Activated CD8-positive, alpha-beta memory T cell treated with anti-CD3 and anti-CD28 coated beads, Interleukin-2, amount 50 U/mL, for 24 hours (primary cell): ENCODE measurements at regions not wholly inside any gene's neighbourhood (a gene's known extent, or its start where the extent isn't known, plus 50 kb on each side); places are given as distances from the start of the nearest gene placed in this dataset.

Experiments used
- DNase-seq: peaks from one replicate; pipeline ENCODE4 v3.0.0-alpha.2; 2020; ENCODE audit errors: extremely low read depth

DNA sequence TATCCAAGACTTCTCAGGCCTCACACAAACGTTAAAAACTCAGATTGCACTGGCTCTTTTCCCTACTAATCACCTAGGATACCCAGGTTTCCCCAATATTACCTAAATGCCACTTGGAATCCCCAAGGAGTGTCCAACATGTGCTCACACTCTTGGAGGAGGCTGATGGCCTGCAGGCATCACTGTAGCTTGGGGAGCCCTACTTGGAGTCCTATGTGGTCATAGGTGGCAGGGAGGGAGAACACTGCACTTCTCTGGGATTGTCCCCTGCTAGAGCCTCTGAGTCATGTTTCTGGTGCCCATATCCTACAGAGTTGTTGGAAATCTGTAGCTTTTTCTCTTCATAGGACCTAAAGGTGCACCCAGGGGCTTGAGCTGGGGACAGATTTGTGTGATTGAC lies 433.7 kb downstream of the ARHGEF28 start:
- no peak for DNase-seq

DNA sequence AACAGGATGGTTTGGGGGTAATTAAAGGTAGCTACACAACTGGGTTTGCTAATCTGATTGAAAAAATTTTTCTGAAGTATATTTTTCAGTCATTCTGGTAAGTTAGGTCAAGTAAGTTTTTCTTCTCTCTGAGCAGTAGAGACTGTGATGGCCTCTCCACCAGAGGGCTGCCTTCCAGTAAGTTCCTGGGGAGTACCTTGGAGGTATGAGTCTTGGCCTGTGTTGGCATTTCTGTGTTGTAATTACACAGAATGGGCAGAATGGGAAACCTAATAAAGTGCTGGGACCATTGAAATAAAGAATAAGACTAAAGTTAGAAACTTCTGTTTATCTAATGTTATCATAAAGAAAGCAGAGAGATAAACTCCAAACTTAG lies 430.8 kb downstream of the ARHGEF28 start:
- no peak for DNase-seq

DNA sequence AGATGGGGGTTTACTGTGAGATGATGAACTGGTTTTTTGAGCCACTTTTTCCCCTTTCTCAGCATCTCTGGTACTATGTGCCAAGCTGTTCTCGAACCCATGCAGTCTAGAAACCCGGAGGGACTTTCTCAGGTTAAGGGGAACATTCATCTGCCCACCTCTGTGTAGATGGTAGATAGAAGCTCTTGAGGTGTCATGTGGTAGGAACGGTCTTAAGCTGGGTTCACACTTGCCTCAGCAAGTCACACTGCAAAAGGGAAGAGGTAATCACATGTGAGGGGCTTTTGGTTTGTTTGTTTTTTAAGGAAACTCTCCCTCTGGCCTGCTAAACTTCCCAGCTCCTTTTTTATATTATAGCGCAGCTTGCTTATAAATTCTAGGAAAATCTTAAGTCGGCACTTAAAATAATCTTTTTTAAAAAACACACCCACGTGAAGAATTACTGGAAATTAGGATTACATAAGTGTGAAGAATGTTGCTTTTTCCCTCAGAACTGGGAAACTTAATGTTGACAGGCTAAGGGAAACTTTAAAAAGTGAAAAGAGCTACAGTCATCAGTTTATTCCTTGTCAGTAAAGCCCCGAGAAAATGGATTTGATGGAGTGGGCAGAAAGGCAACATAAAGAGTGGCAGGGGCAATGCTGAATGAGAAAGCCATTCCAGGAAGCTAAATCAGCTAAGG lies 430.3 kb downstream of the ARHGEF28 start:
- DNase-seq = no peak

DNA sequence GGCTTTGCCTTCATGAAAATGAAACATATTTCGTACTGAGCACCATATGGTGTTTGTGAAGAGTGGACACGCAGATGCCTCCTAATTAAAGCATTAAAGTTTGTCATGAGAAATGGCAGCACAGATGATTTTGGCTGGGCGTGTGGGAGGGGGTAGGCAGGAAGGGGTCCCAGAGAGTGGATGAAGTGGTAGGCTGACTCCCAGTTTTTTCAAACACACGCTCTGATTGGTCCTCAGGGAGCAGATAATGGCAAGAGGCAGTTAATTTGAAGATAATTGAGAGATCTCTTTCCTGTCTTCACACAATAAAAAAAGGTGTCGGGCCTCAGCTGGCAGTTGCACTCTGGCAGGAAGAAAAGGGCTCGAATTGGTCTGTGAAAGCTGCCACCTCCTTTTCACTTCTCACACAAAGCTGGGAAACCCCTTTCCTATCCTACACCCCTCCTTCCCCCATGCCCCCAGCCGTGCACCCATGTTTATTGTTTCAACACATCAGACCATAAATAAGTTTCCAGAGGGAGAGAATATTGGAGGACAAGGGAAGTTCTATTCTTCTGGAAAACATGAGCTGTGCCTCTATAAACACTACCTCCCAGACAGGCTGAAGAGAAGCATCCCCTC lies 429.6 kb downstream of the ARHGEF28 start:
- DNase-seq = no peak

DNA sequence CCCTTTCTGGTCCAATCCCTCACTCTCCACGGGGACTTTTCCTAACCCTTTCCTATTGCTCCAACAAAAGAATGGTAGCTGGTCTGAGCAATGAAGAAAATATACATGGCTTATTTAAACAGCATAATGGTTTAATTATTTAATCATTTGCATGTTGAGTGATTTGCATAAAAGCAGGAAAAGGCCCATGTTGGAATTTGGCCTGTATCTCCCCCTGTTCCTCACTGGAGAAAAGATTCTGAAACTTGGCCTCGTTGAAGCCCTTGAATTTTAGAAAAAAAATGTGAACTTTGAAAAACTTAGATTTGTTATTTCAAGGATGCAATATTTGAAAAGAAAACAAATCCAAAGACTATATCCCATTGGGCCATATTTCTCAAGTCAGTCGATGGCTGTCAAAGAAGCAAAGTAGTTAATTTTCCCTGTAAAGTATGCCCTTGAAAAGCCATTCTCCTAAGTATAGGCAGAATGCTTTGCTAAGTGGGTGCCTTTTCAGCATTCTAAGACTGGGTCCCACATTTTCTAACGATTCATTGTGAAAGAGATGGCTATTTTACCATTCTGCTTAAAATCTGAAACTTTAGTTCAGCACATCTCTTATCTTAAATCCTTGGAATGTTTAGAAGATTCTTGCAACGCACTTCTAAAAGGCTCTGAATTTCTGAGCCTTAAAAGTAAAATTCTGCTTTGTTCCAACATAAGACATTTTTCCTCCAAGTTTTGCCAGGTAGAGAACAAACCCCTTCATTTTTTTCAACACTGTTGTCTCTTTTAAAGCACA lies 428.8 kb downstream of the ARHGEF28 start:
- no peak for DNase-seq

DNA sequence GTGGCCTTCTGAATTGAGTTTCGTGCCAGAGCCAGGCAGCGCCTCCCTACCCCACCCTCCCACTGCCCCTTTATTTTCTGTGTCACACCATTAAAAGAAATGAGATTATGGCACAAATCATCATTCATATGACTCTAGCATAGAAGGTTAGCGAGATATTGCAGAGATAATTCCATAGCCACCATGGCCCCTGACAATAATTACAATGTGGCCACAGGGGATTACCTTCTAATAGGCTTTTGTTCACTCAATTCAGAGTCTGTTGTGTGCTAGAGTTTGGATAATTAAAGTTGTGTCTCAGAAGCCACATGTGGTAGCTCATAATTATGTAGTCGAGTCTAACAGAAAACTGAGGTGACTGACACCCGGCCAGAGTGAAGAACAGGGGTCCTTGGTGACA lies 428.1 kb downstream of the ARHGEF28 start:
- DNase-seq = no peak

DNA sequence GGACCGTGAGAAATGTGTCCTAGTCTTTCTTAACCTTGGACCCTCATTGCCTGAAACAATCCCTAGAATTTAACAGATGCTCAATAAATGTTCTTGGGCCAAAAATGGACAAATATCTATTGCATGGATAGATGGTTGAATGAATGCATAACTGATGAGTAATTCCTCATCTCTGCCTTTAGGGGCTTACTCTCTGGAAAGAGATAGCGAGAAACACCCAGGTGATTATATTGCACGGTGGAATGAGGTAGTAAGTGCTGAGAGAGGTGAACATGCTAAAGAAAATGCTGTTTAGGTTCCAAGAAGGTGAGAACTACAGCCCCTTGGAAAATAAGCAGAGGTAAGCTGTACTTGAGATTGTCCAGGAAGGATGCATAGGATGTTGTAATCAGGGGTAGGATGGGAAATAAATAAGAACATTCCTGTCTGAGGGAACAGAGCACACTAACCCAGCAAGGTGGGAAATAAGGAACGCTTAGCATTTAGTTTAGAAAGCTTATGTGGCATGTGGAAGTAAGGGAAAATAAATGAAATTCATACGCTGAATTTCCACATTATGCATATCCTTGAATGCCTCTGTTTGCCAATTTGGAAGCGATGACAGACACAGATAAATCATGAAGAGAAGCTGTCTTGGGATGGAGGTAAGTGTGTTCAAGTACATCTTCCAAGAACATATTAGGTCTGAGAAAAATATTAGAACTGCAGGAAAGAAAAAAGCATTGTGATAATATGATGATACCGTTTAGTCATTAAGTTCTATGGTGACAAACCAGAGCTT lies 426.6 kb downstream of the ARHGEF28 start:
- DNase-seq = no peak

DNA sequence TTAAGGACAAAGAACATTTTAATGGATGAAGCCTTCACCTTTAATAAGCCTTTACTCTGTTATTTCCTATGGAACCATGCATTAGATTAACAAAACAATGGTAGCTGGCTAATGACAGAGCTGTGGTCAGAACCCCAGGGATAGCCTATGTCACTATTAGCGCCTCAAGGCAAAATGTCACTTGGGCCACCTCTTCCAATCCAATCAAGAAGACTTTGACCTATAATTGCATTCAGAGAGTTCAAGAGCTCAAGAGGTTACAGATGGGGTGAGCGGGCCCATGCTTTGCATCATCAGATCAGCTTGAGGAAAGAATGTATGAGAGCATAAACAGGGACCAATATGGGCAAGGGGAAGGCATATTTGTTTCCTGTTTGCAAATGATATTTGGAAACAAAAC lies 425.1 kb downstream of the ARHGEF28 start:
- no peak for DNase-seq

DNA sequence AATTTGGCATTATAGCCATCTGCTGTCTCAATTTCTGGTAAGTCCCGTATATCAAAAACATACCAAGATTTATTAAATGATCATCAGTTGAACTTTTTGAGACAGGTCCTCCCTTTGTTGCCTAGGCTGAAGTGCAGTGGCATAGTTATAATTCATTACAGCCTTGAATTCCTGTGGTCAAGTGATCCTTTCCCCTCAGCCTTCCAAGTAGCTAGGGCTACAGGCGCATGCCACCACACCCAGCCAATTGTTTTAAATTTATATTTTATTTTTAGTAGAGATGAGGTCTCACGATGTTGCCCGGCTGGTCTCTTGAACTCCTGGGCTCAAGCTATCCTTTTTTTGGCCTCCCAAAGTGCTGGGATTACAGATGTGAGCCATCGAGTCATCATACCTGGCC lies 418.9 kb downstream of the ARHGEF28 start:
- no peak for DNase-seq

DNA sequence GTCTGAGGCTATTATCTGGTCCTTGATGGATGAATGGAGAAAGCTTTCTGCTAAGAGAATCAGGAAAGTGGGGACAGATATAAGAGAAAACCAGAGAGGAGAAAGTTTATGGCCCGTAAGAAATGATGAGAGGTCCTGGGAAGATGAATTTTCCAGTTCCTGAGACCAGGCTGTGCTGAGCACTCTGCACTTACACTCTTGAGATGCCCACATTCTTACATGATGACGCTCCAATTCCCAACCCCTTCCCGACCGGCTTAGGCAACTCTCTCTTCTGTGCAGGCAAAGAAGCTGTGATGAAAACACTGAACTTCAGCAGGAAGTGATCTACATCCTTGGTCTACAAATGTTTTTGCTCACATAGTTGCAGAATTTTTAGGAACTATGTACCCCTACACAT lies 417.0 kb downstream of the ARHGEF28 start:
- no peak for DNase-seq

DNA sequence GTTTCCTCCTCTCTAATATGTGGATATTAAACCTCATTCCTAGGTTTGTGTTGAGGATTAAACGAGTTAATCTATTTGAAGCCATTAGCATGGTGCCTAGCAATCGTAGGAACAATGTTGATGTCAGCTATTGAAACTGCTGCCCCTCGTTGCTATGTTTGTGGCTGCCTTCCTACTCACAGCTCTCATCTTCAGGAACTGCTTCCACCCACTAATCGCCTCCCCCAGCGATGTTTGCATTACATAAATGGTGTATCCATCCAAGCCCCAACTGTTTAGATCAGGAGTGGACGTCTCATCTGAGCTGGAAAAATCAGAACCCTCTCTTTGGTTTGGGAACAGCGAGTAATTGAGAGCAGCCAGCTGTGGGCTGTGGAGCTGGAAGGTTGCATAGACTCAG lies 416.6 kb downstream of the ARHGEF28 start:
- DNase-seq = no peak

DNA sequence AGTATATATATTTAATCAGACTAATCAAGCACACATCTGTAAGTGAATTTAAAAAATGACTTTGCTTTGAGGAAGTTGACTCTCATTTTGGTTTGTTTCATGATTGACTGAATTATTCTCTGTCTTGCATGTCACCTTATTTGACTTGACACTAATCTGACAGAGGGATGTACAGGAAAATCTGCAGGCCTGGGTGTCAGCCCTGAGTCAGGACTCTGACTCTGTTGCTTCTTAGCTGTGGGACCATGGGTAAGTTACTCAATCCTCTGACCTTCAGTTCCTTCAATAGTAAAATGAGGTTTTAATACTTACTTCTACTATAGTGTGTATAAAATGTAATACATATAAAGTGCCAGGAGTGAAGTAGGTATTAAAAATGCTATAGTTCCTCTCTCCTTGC lies 415.9 kb downstream of the ARHGEF28 start:
- no peak for DNase-seq

DNA sequence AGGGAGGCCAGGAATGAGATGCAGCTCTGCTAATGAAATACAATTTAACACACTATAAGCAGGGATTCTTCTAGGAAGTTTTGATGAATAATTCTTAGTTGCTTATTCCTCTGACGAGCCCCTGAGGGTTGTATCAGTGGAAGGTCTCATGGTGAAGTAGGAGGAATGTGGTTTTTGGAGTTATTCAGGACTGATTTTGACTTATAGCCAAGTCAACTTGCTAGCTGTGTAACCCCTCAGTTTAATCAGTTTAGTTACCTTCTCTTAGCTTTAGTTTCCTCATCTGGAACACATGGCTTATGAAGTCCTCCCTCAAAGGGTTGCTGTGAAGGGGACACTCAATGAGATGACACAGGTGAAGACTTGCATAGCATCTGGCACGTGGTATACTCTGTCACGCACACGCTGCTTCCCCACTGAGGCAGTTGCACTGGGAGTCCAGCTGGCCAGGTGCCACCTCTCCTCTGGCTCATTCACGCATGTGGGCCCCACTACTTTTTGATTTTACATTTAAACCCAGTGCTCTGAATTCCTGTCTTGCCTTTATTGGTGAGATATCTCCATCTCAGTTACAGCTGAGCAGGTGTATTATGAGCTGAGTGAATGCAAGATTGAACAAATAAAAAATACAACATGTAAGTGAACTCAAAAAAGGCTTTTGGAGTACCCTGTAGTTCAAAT lies 415.0 kb downstream of the ARHGEF28 start:
- no peak for DNase-seq

DNA sequence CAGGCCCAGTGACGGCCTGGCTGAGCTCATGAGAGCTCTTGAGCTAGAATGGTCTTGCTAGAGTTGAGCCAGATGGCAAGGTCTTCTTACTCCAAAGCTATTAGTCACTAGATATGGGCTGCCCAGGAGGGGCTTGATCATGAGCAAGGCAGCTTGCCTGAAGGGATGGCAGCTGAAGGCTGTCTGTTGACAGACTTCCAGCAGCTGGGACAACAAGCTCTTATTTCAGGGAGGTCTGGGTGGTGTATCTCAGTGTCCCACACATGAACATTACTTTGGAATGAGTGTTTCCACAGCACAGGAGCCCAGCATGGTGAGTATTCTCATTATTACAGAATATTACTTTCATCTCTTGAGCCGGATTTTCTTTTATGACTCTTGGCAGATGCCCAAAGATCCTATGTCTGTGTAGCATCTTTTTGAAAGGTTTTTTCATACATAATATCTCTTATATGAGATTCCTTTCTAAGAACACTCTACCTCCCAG lies 414.1 kb downstream of the ARHGEF28 start:
- DNase-seq = no peak

DNA sequence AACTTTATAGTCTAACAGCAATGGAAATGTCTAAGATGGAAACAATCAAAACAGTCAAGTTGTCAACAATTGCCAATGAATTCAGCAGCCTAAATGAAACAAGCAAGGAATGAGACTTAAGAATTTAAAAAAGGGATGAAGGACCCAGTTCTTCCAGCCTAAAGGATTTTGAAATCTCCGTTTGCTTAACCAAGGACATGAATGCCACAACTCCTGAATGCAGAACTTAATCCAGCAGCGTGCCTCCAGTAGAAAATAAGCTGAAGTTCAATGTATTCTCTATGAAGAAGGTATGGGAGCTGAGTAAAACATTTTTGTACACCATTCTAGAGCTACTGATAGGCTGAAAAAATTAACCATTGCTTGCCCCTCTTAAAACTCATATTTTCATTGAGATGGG lies 411.3 kb downstream of the ARHGEF28 start:
- no peak for DNase-seq

DNA sequence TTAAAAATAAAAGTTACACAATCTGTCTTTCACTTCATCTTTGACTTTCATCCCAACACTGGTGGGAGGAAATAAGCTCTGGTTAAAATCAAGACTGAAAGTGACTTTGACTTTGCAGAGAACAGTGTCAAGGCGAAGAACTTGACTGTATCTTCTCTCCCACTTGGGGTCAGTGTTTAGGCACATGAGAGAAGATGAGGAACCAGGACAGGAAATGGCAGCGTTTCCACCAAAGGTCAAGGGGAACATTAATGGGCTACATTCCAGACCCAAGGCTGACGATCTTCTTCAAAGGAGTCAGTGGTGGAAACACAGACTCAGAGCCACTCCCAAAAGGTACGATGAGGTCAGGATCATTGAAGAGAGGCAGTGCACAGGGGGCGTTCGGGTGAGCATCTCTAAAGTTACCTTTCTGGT lies 409.5 kb downstream of the ARHGEF28 start:
- no peak for DNase-seq

DNA sequence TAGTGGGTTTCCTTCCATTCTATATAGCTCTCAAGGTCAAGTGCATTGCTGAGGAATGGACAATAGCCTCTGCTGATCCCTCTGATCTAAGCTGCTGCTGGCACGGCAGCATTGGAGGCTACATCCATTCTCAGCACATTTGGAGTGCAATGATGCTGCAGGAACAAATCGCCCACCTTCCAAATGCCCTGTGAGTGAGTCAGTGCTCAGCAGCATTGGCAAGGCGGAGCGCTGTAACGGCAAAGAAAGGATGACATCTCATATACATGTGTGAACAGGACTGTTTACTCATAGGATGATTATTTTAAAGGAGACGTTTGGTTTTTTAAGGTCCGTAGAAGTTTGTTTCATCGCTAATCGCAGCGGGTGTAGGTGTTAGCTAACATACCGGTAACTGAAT lies 408.7 kb downstream of the ARHGEF28 start:
- no peak for DNase-seq

DNA sequence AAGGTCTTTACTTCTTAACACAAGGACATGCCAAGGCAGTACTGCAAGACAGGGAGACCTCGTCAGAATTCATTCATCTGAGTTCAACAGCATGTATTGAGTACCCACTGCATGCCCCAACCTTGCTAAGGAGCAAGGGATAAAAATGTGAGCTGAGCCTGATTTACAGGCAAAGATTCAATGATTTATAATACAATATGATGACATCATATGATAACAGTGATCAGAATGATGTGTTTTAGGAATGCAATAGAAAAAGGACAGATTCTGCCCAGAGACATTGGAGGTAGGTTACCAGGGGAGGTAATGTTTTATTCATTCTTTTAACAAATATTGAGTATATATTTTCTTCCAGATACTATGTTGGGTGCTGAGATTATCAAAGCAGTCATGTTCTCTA lies 406.6 kb downstream of the ARHGEF28 start:
- no peak for DNase-seq

DNA sequence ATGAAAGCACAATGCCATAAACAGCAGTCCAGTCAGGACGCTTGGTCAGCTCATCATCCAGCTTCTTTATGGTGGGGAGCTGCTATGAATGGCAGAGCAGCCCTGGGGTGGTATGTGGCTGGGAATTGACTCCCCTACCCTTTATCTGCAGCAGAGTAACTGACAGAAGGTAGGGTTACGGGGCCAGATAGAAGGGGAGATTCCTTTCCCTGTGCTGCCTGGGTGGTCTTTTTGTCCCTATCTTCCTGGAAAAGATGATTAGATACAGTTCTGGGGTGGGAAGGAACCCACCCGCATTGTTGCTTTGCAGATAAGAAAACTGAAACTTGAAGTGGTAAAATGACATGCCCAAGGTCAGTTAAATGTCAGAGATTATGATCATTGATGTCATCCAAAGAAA lies 405.5 kb downstream of the ARHGEF28 start:
- DNase-seq = no peak

DNA sequence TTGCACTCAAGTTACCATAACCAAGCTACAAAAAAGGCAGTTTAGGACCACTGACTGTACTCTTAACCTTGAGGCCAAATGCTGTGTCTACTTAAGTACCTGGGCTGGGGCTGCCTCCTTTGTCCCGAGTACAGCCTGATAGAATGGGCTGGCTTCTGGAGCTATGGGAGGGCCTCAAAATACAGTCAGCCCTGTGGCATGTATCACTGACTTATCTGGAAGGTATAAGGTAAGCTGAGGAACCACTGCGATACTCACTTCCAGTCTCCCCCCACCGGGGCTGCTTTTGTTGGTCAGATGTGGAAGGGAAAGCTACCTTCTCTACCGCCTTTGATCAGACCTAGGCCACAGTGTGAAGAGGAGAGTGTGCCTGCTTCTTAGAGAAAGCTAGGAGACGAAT lies 404.8 kb downstream of the ARHGEF28 start:
- no peak for DNase-seq

DNA sequence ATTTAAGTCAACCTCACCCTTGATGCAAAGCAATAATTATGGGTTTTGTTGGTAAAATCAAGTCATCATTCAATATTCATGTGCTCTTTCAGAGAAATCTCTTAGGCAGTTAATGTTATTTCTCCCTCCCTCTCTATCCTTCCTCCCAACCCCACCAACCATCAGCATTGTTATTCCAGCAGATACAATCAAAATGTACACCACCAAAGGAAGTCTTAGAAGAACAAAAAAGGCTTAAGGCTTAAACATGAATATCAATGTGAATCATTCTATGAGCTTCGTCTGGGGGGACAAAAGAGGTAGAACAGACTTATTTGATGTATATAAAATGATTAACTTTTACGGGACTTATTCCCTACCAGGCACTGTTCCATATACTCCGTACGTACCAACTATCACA lies 404.4 kb downstream of the ARHGEF28 start:
- no peak for DNase-seq

DNA sequence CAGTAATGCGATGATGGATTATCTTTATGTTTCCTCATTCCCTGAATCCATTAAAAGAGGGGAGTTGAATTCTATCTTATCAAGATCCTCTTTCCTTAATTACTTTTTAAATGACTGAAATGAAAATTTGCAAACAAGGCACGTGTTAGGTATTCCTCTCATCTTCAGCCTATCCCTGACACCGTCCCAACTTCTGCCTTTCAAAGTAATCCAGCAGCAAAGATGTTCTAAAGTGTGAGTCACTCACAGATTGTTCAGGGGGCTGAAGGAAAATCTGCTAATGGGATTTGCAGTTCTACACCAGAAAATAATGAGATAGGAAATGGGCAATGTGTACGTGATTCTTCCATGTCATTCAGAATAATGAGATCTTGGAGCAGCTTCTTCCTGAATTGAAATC lies 403.0 kb downstream of the ARHGEF28 start:
- DNase-seq = no peak
